ENCODE measurements at regions not wholly inside any gene's neighbourhood (a gene's known extent, or its start where the extent isn't known, plus 50 kb on each side); places are given as distances from the start of the nearest gene placed in this dataset.

- CTCF ChIA-PET, result no interaction called here
- H3K4me3 ChIP-seq (ENCODE audit: low read depth, low read length, poor library complexity, severe bottlenecking), result no peak overlapping the region
- no peaks in the 10 kb centered on the region for H3K4me1 ChIP-seq (ENCODE audit: insufficient read depth, low read length, poor library complexity, severe bottlenecking)
- POLR2A ChIA-PET (ENCODE audit: low non-redundant PET), result no interaction called here
- no peaks in the 10 kb centered on the region for H3K36me3 ChIP-seq (ENCODE audit: insufficient read depth, low read length, poor library complexity, severe bottlenecking)
- H3K9me3 ChIP-seq (ENCODE audit: low read depth, low read length, poor library complexity, severe bottlenecking), result no peaks in the 10 kb centered on the region
- no peaks in the 10 kb centered on the region for H3K27me3 ChIP-seq (replicated peaks; ENCODE audit: insufficient read depth, low read depth, low read length, poor library complexity)
- intact Hi-C loops (cut with micrococcal nuclease; ENCODE audit: unreplicated experiment), result no loop called here
- TF ChIP-seq, protein P1, sequence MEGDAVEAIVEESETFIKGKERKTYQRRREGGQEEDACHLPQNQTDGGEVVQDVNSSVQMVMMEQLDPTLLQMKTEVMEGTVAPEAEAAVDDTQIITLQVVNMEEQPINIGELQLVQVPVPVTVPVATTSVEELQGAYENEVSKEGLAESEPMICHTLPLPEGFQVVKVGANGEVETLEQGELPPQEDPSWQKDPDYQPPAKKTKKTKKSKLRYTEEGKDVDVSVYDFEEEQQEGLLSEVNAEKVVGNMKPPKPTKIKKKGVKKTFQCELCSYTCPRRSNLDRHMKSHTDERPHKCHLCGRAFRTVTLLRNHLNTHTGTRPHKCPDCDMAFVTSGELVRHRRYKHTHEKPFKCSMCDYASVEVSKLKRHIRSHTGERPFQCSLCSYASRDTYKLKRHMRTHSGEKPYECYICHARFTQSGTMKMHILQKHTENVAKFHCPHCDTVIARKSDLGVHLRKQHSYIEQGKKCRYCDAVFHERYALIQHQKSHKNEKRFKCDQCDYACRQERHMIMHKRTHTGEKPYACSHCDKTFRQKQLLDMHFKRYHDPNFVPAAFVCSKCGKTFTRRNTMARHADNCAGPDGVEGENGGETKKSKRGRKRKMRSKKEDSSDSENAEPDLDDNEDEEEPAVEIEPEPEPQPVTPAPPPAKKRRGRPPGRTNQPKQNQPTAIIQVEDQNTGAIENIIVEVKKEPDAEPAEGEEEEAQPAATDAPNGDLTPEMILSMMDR (conservative IDR thresholded peaks at IDR 0.05; ENCODE audit: low read depth, low read length), result no peak
- TF ChIP-seq EZH2 (IDR thresholded peaks at IDR 0.05; ENCODE audit: borderline replicate concordance, low read depth, low read length, poor library complexity, severe bottlenecking), result no peak
- no peak overlapping the region for H3K27ac ChIP-seq (ENCODE audit: low read depth, low read length, poor library complexity, severe bottlenecking)
- BruUV-seq (replicated peaks), result no TSS peak
- DNase-seq (ENCODE audit: low spot score), result peak; percentile 27
Measured at GRCh38 chr13:67792151-67792676, 562.1 kb upstream of the PCDH9 start.

DNA sequence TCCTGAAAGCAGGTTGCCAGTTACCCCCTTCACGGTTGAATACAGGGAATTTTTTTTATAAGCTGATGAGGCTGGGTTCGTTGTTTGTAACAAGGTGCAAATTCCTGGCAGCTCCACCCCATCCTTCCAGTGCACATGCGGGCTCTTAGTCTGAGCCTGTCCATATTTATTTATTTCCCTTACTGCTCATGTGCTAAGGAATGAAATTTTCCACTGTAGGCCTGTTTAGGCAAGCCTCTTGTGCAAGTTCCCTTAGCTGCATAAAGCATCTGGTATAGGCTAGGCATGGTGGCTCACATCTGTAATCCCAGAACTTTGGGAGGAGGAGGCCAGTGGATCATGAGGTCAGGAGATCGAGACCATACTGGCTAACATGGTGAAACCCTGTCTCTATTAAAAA lies 560.9 kb upstream of the PCDH9 start:
- Histone ChIP-seq H3K4me3 (ENCODE audit: low read depth, low read length, poor library complexity, severe bottlenecking) (no peak overlapping the region), H3K4me1 (ENCODE audit: insufficient read depth, low read length, poor library complexity, severe bottlenecking) (no peaks in the 10 kb centered on the region), H3K27ac (ENCODE audit: low read depth, low read length, poor library complexity, severe bottlenecking) (no peak overlapping the region), H3K9me3 (ENCODE audit: low read depth, low read length, poor library complexity, severe bottlenecking) (no peaks in the 10 kb centered on the region), H3K36me3 (ENCODE audit: insufficient read depth, low read length, poor library complexity, severe bottlenecking) (no peaks in the 10 kb centered on the region), H3K27me3 (replicated peaks; ENCODE audit: insufficient read depth, low read depth, low read length, poor library complexity) (no peaks in the 10 kb centered on the region)
- POLR2A ChIA-PET (ENCODE audit: low non-redundant PET), result no interaction called here
- no TSS peak for BruUV-seq (replicated peaks)
- intact Hi-C loops (cut with micrococcal nuclease; ENCODE audit: unreplicated experiment), result no loop called here
- no peak for DNase-seq (ENCODE audit: low spot score)
- CTCF ChIA-PET, result no interaction called here
- TF ChIP-seq, protein P1 (conservative IDR thresholded peaks at IDR 0.05; ENCODE audit: low read depth, low read length), result no peak
- TF ChIP-seq EZH2 (IDR thresholded peaks at IDR 0.05; ENCODE audit: borderline replicate concordance, low read depth, low read length, poor library complexity, severe bottlenecking), result no peak

GRCh38 chr13:67776151-67776550 lies 546.0 kb upstream of the PCDH9 start:
- no peak overlapping the region for H3K4me3 ChIP-seq (ENCODE audit: low read depth, low read length, poor library complexity, severe bottlenecking)
- no peak for TF ChIP-seq EZH2 (IDR thresholded peaks at IDR 0.05; ENCODE audit: borderline replicate concordance, low read depth, low read length, poor library complexity, severe bottlenecking)
- TF ChIP-seq, protein P1 (conservative IDR thresholded peaks at IDR 0.05; ENCODE audit: low read depth, low read length), result no peak
- DNase-seq (ENCODE audit: low spot score), result peak; percentile 87
- CTCF ChIA-PET, result no interaction called here
- no peaks in the 10 kb centered on the region for H3K36me3 ChIP-seq (ENCODE audit: insufficient read depth, low read length, poor library complexity, severe bottlenecking)
- no peak overlapping the region for H3K27ac ChIP-seq (ENCODE audit: low read depth, low read length, poor library complexity, severe bottlenecking)
- intact Hi-C loops (cut with micrococcal nuclease; ENCODE audit: unreplicated experiment), result no loop called here
- H3K9me3 ChIP-seq (ENCODE audit: low read depth, low read length, poor library complexity, severe bottlenecking), result no peaks in the 10 kb centered on the region
- POLR2A ChIA-PET (ENCODE audit: low non-redundant PET), result no interaction called here
- H3K27me3 ChIP-seq (replicated peaks; ENCODE audit: insufficient read depth, low read depth, low read length, poor library complexity), result peaks cover 54% of the 10 kb centered on the region
- BruUV-seq (replicated peaks), result no TSS peak
- peaks cover 16% of the 10 kb centered on the region for H3K4me1 ChIP-seq (ENCODE audit: insufficient read depth, low read length, poor library complexity, severe bottlenecking)

Measured in A673 (cell line).